Panc1 (cell line): ENCODE measurements at regions not wholly inside any gene's neighbourhood (a gene's known extent, or its start where the extent isn't known, plus 50 kb on each side); places are given as distances from the start of the nearest gene placed in this dataset.

Source experiments
- ATAC-seq: fragments of 200-7000 bp; cut with Tn5 transposase; 2 replicates; pipeline ENCODE4 v1.9.1; 2020; ENCODE audit warnings: mild to moderate bottlenecking, moderate library complexity
- BruUV-seq: library from RNA; stranded (reverse); fragments of 400-500 nt; replicated peaks from 2 replicates; lab custom pipeline; 2021; lab: Mats Ljungman, UMichigan
- CTCF ChIA-PET: fragments of 300-600 bp; sonication (Branson Sonifier 250); formaldehyde crosslinking; loops from one replicate; lab custom pipeline; 2022; ENCODE audit warnings: antibody characterized with exemption; lab: Charles Lee
- POLR2A ChIA-PET: fragments of 300-600 bp; sonication (Branson Sonifier 250); formaldehyde crosslinking; loops from one replicate; lab custom pipeline; 2022; ENCODE audit warnings: antibody characterized with exemption; lab: Charles Lee
- DNase-seq: peaks from one replicate; pipeline ENCODE4 v3.0.0-alpha.2; 2010; ENCODE audit warnings: low read depth, low spot score
- H3K27ac ChIP-seq: 2 replicates; pipeline ENCODE4 v1.5.1; 2011; ENCODE audit warnings: mild to moderate bottlenecking, low read length, inconsistent platforms
- H3K27me3 ChIP-seq: fragments of 200-500 bp; sonication (Bioruptor generic); 2 replicates; pipeline ENCODE4 v1.6.0; 2014; ENCODE audit warnings: low read length, inconsistent platforms; ENCODE audit not compliant: control insufficient read depth, insufficient read depth
- H3K36me3 ChIP-seq: fragments of 200-500 bp; sonication (Bioruptor generic); 2 replicates; pipeline ENCODE4 v1.5.1; 2014; ENCODE audit warnings: inconsistent platforms, mild to moderate bottlenecking, low read length, moderate library complexity; ENCODE audit not compliant: control insufficient read depth, insufficient read depth
- H3K4me1 ChIP-seq: 2 replicates; pipeline ENCODE4 v1.5.1; 2011; ENCODE audit warnings: inconsistent platforms, mild to moderate bottlenecking, low read length, moderate library complexity; ENCODE audit not compliant: control insufficient read depth, insufficient read depth
- H3K4me3 ChIP-seq, 2 experiments: 2 replicates each; pipeline ENCODE4 v1.5.1; 2011 to 2012; ENCODE audit warnings: low read depth in 2 of 2, low read length in 2 of 2, mild to moderate bottlenecking in 2 of 2, inconsistent platforms in 1 of 2, moderate library complexity in 1 of 2
- H3K9me3 ChIP-seq: fragments of 200-500 bp; sonication (Bioruptor generic); 2 replicates; pipeline ENCODE4 v1.5.1; 2014; ENCODE audit warnings: low read depth, mild to moderate bottlenecking, inconsistent platforms, low read length, moderate library complexity; ENCODE audit not compliant: control insufficient read depth, insufficient read depth
- CTCF ChIP-seq: fragments of 450-650 bp; IDR thresholded peaks from 2 replicates; pipeline ENCODE4 v1.5.1; 2017; ENCODE audit warnings: mild to moderate bottlenecking
- POLR2AphosphoS5 ChIP-seq: IDR thresholded peaks from 2 replicates; pipeline ENCODE4 v1.6.1; 2012; ENCODE audit warnings: mild to moderate bottlenecking, low read depth, low read length, moderate library complexity
- SIN3A ChIP-seq: IDR thresholded peaks from 2 replicates; pipeline ENCODE4 v1.6.1; 2012; ENCODE audit warnings: low read depth, mild to moderate bottlenecking, low read length, moderate library complexity, borderline replicate concordance; ENCODE audit not compliant: insufficient read depth
- TCF7L2 ChIP-seq: IDR thresholded peaks from 2 replicates; pipeline ENCODE4 v1.6.1; 2011; ENCODE audit warnings: mild to moderate bottlenecking, low read depth, low read length, inconsistent platforms
- in situ Hi-C: cut with HindIII; loops from 2 replicates; pipeline ENCODE4 v1.10.0; 2016; ENCODE audit warnings: low sequenced_read_pairs, low pct_unique_long_range_greater_than_20kb
- intact Hi-C: fragments of 100-400 bp; cut with micrococcal nuclease; formaldehyde crosslinking; loops from one replicate; pipeline ENCODE4 v1.10.0; 2022; ENCODE audit not compliant: unreplicated experiment
- TF ChIP-seq, protein P1 (sequence below), 2 experiments: IDR thresholded peaks; 2 replicates each; pipeline ENCODE4 v1.6.1; 2011 to 2012; ENCODE audit warnings: low read depth in 2 of 2, control low read depth in 1 of 2, low read length in 1 of 2, mild to moderate bottlenecking in 1 of 2, moderate library complexity in 1 of 2; ENCODE audit not compliant: insufficient read depth in 1 of 2

DNA sequence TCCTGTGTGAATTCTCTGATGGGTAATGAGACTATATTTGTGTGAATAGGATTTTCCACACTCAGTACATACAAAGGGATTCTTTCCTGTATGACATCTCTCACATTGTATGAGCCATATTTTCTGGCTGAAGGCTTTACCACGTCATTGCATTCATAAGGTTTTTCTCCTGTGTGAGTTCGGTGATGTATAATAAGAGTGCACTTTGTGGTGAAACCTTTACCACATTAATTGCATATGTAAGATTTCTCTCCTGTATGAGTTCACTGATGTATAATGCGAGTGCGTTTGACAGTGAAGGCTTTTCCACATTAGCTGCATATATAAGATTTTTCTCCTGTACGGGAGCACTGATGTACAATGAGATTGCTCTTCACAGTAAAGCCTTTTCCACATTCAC lies 455.4 kb upstream of the CNTN5 start:
- intact Hi-C loops (no loop called here), in situ Hi-C loops (no loop called here)
- Histone ChIP-seq H3K4me1 (no peaks in the 10 kb centered on the region), H3K27ac (no peak overlapping the region), H3K9me3 (no peaks in the 10 kb centered on the region), H3K27me3 (no peaks in the 10 kb centered on the region), H3K4me3 (no peak overlapping the region), H3K36me3 (no peaks in the 10 kb centered on the region)
- CTCF ChIA-PET, result no interaction called here
- POLR2A ChIA-PET, result no interaction called here
- TF ChIP-seq, protein P1, sequence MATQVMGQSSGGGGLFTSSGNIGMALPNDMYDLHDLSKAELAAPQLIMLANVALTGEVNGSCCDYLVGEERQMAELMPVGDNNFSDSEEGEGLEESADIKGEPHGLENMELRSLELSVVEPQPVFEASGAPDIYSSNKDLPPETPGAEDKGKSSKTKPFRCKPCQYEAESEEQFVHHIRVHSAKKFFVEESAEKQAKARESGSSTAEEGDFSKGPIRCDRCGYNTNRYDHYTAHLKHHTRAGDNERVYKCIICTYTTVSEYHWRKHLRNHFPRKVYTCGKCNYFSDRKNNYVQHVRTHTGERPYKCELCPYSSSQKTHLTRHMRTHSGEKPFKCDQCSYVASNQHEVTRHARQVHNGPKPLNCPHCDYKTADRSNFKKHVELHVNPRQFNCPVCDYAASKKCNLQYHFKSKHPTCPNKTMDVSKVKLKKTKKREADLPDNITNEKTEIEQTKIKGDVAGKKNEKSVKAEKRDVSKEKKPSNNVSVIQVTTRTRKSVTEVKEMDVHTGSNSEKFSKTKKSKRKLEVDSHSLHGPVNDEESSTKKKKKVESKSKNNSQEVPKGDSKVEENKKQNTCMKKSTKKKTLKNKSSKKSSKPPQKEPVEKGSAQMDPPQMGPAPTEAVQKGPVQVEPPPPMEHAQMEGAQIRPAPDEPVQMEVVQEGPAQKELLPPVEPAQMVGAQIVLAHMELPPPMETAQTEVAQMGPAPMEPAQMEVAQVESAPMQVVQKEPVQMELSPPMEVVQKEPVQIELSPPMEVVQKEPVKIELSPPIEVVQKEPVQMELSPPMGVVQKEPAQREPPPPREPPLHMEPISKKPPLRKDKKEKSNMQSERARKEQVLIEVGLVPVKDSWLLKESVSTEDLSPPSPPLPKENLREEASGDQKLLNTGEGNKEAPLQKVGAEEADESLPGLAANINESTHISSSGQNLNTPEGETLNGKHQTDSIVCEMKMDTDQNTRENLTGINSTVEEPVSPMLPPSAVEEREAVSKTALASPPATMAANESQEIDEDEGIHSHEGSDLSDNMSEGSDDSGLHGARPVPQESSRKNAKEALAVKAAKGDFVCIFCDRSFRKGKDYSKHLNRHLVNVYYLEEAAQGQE (IDR thresholded peaks at IDR 0.05; ENCODE audit: insufficient read depth in 1 of 2, low read depth in 2 of 2, low read length in 1 of 2), result no peak
- TF ChIP-seq CTCF, result no peak
- no peak for TF ChIP-seq SIN3A
- no peak for TF ChIP-seq TCF7L2
- no peak for TF ChIP-seq POLR2AphosphoS5
- no peak for ATAC-seq
- DNase-seq, result no peak
- BruUV-seq, result no TSS peak

- in situ Hi-C loops, result no loop called here
- no peaks in the 10 kb centered on the region for H3K36me3 ChIP-seq
- H3K4me3 ChIP-seq, result no peak overlapping the region
- no peak for DNase-seq
- intact Hi-C loops, result no loop called here
- CTCF ChIA-PET, result no interaction called here
- H3K27ac ChIP-seq, result no peak overlapping the region
- H3K27me3 ChIP-seq, result no peaks in the 10 kb centered on the region
- TF ChIP-seq POLR2AphosphoS5 (no peak), SIN3A (no peak), TCF7L2 (no peak), CTCF (no peak)
- TF ChIP-seq, protein P1 (IDR thresholded peaks at IDR 0.05; ENCODE audit: insufficient read depth in 1 of 2, low read depth in 2 of 2, low read length in 1 of 2), result no peak
- ATAC-seq, result no peak
- BruUV-seq, result no TSS peak
- POLR2A ChIA-PET, result no interaction called here
- no peaks in the 10 kb centered on the region for H3K4me1 ChIP-seq
- H3K9me3 ChIP-seq, result no peaks in the 10 kb centered on the region
Measured at GRCh38 chr11:98566978-98567377, 453.8 kb upstream of the CNTN5 start.
